MM.1S (cell line): ENCODE measurements at regions not wholly inside any gene's neighbourhood (a gene's known extent, or its start where the extent isn't known, plus 50 kb on each side); places are given as distances from the start of the nearest gene placed in this dataset.

ENCODE experiments used
- EZH2 ChIP-seq: fragments of 300-600 bp; sonication (generic); optimal IDR thresholded peaks from 2 replicates; pipeline ENCODE3; 2017; ENCODE audit warnings: low read depth, mild to moderate bottlenecking, antibody characterized with exemption, low read length, mixed read lengths
- EZH2phosphoT487 ChIP-seq: fragments of 300-600 bp; sonication (generic); IDR thresholded peaks from 2 replicates; pipeline ENCODE4 v1.6.1; 2018; ENCODE audit warnings: antibody characterized with exemption, low read length
- TF ChIP-seq, protein P1 (sequence below): fragments of 300-600 bp; sonication (generic); IDR thresholded peaks from 2 replicates; pipeline ENCODE4 v1.5.1; 2016; ENCODE audit warnings: antibody characterized with exemption, low read length, mixed read lengths

DNA sequence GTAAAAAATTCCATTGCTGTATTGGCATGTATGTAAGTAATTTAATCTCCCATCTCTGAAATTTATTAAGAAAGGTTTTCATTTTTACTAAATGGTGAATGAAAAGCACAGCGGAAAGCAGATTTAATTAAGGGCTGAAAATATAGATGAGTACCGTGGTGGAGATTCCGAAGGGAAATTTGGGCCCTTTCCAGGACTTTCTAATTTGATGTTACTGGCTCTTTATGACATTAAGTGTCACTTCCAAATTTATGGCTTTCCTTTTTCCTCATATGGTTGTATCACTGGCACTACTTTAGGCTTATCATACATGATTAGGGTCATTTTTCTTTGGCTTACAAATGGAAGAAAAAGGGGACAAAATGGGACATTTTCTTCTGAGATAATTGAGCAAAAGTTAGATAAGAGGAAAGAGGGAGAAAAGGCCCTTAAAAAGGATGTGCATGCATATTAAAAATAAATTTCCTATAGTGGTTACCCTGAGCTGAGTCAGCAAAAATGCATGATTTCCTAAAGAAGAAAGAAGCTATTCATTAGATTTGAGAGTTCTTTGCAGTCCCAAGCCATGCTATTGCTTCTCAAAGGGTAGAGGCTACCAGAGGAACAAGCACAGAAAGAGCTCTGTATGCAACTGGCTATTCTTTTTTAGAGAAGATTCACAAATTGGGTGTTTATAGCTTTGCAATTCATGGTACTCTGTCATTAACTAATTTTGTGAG, 74.9 kb upstream of the CNIH3 start:
- TF ChIP-seq, protein P1, sequence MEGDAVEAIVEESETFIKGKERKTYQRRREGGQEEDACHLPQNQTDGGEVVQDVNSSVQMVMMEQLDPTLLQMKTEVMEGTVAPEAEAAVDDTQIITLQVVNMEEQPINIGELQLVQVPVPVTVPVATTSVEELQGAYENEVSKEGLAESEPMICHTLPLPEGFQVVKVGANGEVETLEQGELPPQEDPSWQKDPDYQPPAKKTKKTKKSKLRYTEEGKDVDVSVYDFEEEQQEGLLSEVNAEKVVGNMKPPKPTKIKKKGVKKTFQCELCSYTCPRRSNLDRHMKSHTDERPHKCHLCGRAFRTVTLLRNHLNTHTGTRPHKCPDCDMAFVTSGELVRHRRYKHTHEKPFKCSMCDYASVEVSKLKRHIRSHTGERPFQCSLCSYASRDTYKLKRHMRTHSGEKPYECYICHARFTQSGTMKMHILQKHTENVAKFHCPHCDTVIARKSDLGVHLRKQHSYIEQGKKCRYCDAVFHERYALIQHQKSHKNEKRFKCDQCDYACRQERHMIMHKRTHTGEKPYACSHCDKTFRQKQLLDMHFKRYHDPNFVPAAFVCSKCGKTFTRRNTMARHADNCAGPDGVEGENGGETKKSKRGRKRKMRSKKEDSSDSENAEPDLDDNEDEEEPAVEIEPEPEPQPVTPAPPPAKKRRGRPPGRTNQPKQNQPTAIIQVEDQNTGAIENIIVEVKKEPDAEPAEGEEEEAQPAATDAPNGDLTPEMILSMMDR: no peak
- TF ChIP-seq EZH2phosphoT487 (no peak), EZH2 (no peak)
